Astrocyte (in vitro differentiated cells and primary cell): ENCODE measurements at regions not wholly inside any gene's neighbourhood (a gene's known extent, or its start where the extent isn't known, plus 50 kb on each side); places are given as distances from the start of the nearest gene placed in this dataset.
"Not testable (repeated sequence)": the region's sequence is repeated elsewhere in the genome, so short reads cannot be mapped to it uniquely, and the experiment has no call there.

Experiments
- DNase-seq: peaks from one replicate; pipeline ENCODE4 v3.0.0-alpha.2; 2010; ENCODE audit warnings: low read depth
- FAIRE-seq: peaks from 2 replicates; lab custom pipeline; 2011; peaks lifted over from hg19 to GRCh38; lab: Jason Lieb, UNC
- H2AFZ ChIP-seq: 2 replicates; pipeline ENCODE4 v1.6.0; 2012; ENCODE audit warnings: low read depth, low read length, inconsistent platforms
- H3K27ac ChIP-seq: 2 replicates; pipeline ENCODE4 v1.5.1; 2011; ENCODE audit warnings: low read depth, low read length, inconsistent platforms
- H3K27me3 ChIP-seq: 2 replicates; pipeline ENCODE4 v1.6.0; 2011; ENCODE audit warnings: low read length, inconsistent platforms; ENCODE audit not compliant: insufficient read depth
- H3K36me3 ChIP-seq: 2 replicates; pipeline ENCODE4 v1.5.1; 2011; ENCODE audit warnings: low read length, inconsistent platforms; ENCODE audit not compliant: insufficient read depth
- H3K4me1 ChIP-seq: 2 replicates; pipeline ENCODE4 v1.5.1; 2011; ENCODE audit warnings: low read length, inconsistent platforms; ENCODE audit not compliant: insufficient read depth
- H3K4me2 ChIP-seq: 2 replicates; pipeline ENCODE4 v1.6.0; 2012; ENCODE audit warnings: low read length, inconsistent platforms
- H3K4me3 ChIP-seq: 2 replicates; pipeline ENCODE4 v1.5.1; 2011; ENCODE audit warnings: low read depth, mild to moderate bottlenecking, low read length, inconsistent platforms; ENCODE audit not compliant: insufficient read depth
- H3K79me2 ChIP-seq: 2 replicates; pipeline ENCODE4 v1.6.0; 2012; ENCODE audit warnings: mild to moderate bottlenecking, low read length, inconsistent platforms; ENCODE audit not compliant: insufficient read depth
- H3K9ac ChIP-seq: 2 replicates; pipeline ENCODE4 v1.6.0; 2012; ENCODE audit warnings: mild to moderate bottlenecking, low read length, inconsistent platforms
- H3K9me3 ChIP-seq: 2 replicates; pipeline ENCODE4 v1.5.1; 2012; ENCODE audit warnings: low read depth, mild to moderate bottlenecking, low read length, inconsistent platforms; ENCODE audit not compliant: insufficient read depth
- H4K20me1 ChIP-seq: 2 replicates; pipeline ENCODE4 v1.6.0; 2012; ENCODE audit warnings: low read length, inconsistent platforms; ENCODE audit not compliant: insufficient read depth
- H3K27ac Mint-ChIP-seq: one replicate; pipeline ENCODE4 v1.8.0; 2021; ENCODE audit warnings: mild to moderate bottlenecking, mixed read lengths; ENCODE audit not compliant: unreplicated experiment
- H3K27me3 Mint-ChIP-seq: one replicate; pipeline ENCODE4 v1.8.0; 2021; ENCODE audit warnings: low read depth, mixed read lengths; ENCODE audit not compliant: unreplicated experiment
- H3K36me3 Mint-ChIP-seq: one replicate; pipeline ENCODE4 v1.8.0; 2021; ENCODE audit warnings: low read depth, mixed read lengths; ENCODE audit not compliant: unreplicated experiment
- H3K4me1 Mint-ChIP-seq: one replicate; pipeline ENCODE4 v1.8.0; 2021; ENCODE audit warnings: low read depth, mixed read lengths; ENCODE audit not compliant: unreplicated experiment
- H3K4me3 Mint-ChIP-seq: one replicate; pipeline ENCODE4 v1.8.0; 2021; ENCODE audit warnings: mild to moderate bottlenecking, moderate library complexity, mixed read lengths; ENCODE audit not compliant: unreplicated experiment
- H3K9me3 Mint-ChIP-seq: one replicate; pipeline ENCODE4 v1.8.0; 2021; ENCODE audit warnings: mild to moderate bottlenecking, mixed read lengths; ENCODE audit not compliant: unreplicated experiment
- CTCF ChIP-seq: IDR thresholded peaks from 2 replicates; pipeline ENCODE4 v1.5.1; 2011; ENCODE audit warnings: low read depth, mild to moderate bottlenecking, inconsistent platforms, low read length, moderate library complexity; ENCODE audit not compliant: insufficient read depth
- EZH2 ChIP-seq: IDR thresholded peaks from 2 replicates; pipeline ENCODE4 v1.6.1; 2012; ENCODE audit warnings: mild to moderate bottlenecking, low read length, inconsistent platforms; ENCODE audit not compliant: insufficient read depth

GRCh38 chr13:88824218-88824617 lies 1153.0 kb downstream of the SLITRK5 start:
- TF ChIP-seq EZH2 = no peak
- TF ChIP-seq CTCF = no peak
- H3K4me2 ChIP-seq = no peak overlapping the region
- H3K27ac Mint-ChIP-seq = no peak overlapping the region

DNA sequence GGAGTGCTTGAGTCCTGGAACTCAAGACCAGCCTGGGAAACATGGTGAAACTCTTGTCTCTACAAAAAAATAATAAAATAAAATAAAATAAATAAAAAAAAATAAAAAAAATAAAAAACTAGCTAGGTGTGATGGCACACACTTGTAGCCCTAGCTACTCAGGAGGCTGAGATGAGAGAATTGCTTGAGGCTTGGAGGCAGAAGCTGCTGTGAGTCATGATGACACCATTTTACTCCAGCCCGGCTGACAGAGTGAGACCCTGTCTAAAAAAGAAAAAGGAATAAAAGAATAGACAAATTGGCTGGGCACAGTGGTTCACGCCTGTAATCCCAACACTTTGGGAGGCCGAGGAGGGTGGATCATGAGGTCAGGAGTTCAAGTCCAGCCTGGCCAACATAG lies 1168.9 kb downstream of the SLITRK5 start:
- Histone ChIP-seq H4K20me1 (no peaks in the 10 kb centered on the region), H3K4me1 (no peaks in the 10 kb centered on the region), H3K27ac (no peak overlapping the region), H3K9ac (no peak overlapping the region), H2AFZ (no peak overlapping the region), H3K79me2 (no peaks in the 10 kb centered on the region), H3K9me3 (no peaks in the 10 kb centered on the region), H3K36me3 (no peaks in the 10 kb centered on the region), H3K27me3 (no peaks in the 10 kb centered on the region), H3K4me2 (no peak overlapping the region), H3K4me3 (no peak overlapping the region)
- TF ChIP-seq CTCF (no peak), EZH2 (no peak)
- H3K36me3 Mint-ChIP-seq = no peaks in the 10 kb centered on the region
- no peaks in the 10 kb centered on the region for H3K4me1 Mint-ChIP-seq
- no peak for DNase-seq
- H3K9me3 Mint-ChIP-seq = no peaks in the 10 kb centered on the region
- FAIRE-seq = no peak
- H3K4me3 Mint-ChIP-seq = no peak overlapping the region
- H3K27me3 Mint-ChIP-seq = no peaks in the 10 kb centered on the region
- H3K27ac Mint-ChIP-seq = no peak overlapping the region

More at GRCh38 chr13:88824218-88824617, 1153.0 kb downstream of the SLITRK5 start:
- Mint-ChIP-seq H3K4me1 (no peaks in the 10 kb centered on the region), H3K9me3 (no peaks in the 10 kb centered on the region), H3K36me3 (no peaks in the 10 kb centered on the region), H3K4me3 (no peak overlapping the region), H3K27me3 (no peaks in the 10 kb centered on the region)
- Histone ChIP-seq H3K27ac (no peak overlapping the region), H3K4me3 (no peak overlapping the region), H3K79me2 (no peaks in the 10 kb centered on the region), H3K9me3 (no peaks in the 10 kb centered on the region), H3K27me3 (no peaks in the 10 kb centered on the region), H3K4me1 (no peaks in the 10 kb centered on the region), H3K9ac (no peak overlapping the region), H3K36me3 (no peaks in the 10 kb centered on the region), H2AFZ (no peak overlapping the region), H4K20me1 (no peaks in the 10 kb centered on the region)
- no peak for DNase-seq
- FAIRE-seq = no peak

DNA sequence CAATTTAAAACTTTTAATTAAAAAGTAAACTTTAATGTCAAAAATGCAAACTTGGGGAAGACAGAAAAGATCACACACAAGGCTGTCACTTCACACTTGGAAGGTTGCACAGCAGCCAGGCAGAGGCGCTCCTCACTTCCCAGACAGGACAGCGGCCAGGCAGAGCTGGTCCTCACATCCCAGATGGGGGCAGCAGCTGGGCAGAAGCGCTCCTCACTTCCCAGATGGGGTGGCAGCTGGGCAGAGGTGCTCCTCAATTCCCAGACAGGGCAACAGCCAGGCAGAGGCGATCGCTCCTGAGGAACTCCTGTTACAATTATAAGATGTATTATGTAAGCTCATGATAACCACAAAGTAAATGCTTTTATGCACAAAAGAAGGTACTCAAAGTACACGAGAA lies 1181.1 kb downstream of the SLITRK5 start:
- H3K4me2 ChIP-seq, H3K79me2 ChIP-seq, H3K27me3 ChIP-seq, H3K36me3 Mint-ChIP-seq, H3K4me3 ChIP-seq, H3K4me1 ChIP-seq, H4K20me1 ChIP-seq, H3K27ac ChIP-seq, H3K9ac ChIP-seq, H3K36me3 ChIP-seq, DNase-seq, H3K4me3 Mint-ChIP-seq, H3K9me3 Mint-ChIP-seq, H3K27ac Mint-ChIP-seq, FAIRE-seq, H3K27me3 Mint-ChIP-seq, H2AFZ ChIP-seq, H3K9me3 ChIP-seq, H3K4me1 Mint-ChIP-seq: not testable (repeated sequence)
